IMR-90 (cell line): ENCODE measurements at regions not wholly inside any gene's neighbourhood (a gene's known extent, or its start where the extent isn't known, plus 50 kb on each side); places are given as distances from the start of the nearest gene placed in this dataset.

Experiments used
- ATAC-seq: fragments of 200-7000 bp; cut with Tn5 transposase; 2 replicates; pipeline ENCODE4 v1.9.1; 2020; ENCODE audit warnings: low read depth, mild to moderate bottlenecking, moderate library complexity
- BruUV-seq: library from RNA; stranded (reverse); fragments of 400-500 nt; replicated peaks from 2 replicates; lab custom pipeline; 2021; lab: Mats Ljungman, UMichigan
- CTCF ChIA-PET: fragments of 300-600 bp; formaldehyde crosslinking; extraction: SDS; loops from one replicate; lab custom pipeline; 2021; ENCODE audit warnings: antibody characterized with exemption; lab: Yijun Ruan, JAX
- POLR2A ChIA-PET: fragments of 300-600 bp; sonication (Branson Sonifier 250); formaldehyde crosslinking; loops from one replicate; lab custom pipeline; 2022; ENCODE audit warnings: antibody characterized with exemption; ENCODE audit not compliant: unreplicated experiment; lab: Charles Lee
- DNase-seq: peaks from one replicate; pipeline ENCODE4 v3.0.0; 2013
- H2AFZ ChIP-seq: replicated peaks from 2 replicates; pipeline ENCODE3; 2013; ENCODE audit warnings: low read length, mild to moderate bottlenecking; ENCODE audit not compliant: poor library complexity
- H2AK5ac ChIP-seq: 2 replicates; pipeline ENCODE4 v1.6.1; 2013; ENCODE audit warnings: low read depth, low read length, inconsistent platforms
- H2AK9ac ChIP-seq: replicated peaks from 2 replicates; pipeline ENCODE3; 2013; ENCODE audit warnings: mild to moderate bottlenecking, low read depth, low read length, moderate library complexity; ENCODE audit not compliant: poor library complexity
- H2BK120ac ChIP-seq: 2 replicates; pipeline ENCODE4 v1.6.1; 2013; ENCODE audit warnings: low read depth, low read length, inconsistent platforms
- H2BK15ac ChIP-seq: 3 replicates; pipeline ENCODE4 v1.6.1; 2013; ENCODE audit warnings: low read depth, low read length, inconsistent platforms
- H2BK20ac ChIP-seq: 2 replicates; pipeline ENCODE4 v1.6.1; 2013; ENCODE audit warnings: low read depth, mild to moderate bottlenecking, inconsistent platforms, low read length, moderate library complexity
- H2BK5ac ChIP-seq: 2 replicates; pipeline ENCODE4 v1.6.1; 2013; ENCODE audit warnings: mild to moderate bottlenecking, low read depth, low read length, inconsistent platforms; ENCODE audit not compliant: poor library complexity, severe bottlenecking
- H3K14ac ChIP-seq: replicated peaks from 2 replicates; pipeline ENCODE4 v1.6.1; 2013; ENCODE audit warnings: low read depth, low read length, inconsistent platforms
- H3K18ac ChIP-seq: 2 replicates; pipeline ENCODE4 v1.6.1; 2013; ENCODE audit warnings: low read depth, low read length, control low read depth
- H3K23ac ChIP-seq: 2 replicates; pipeline ENCODE4 v1.6.1; 2013; ENCODE audit warnings: low read depth, low read length, inconsistent platforms
- H3K27ac ChIP-seq: 2 replicates; pipeline ENCODE4 v1.5.1; 2013; ENCODE audit warnings: mild to moderate bottlenecking, control low read depth, low read length; ENCODE audit not compliant: insufficient read depth
- H3K27me3 ChIP-seq: 2 replicates; pipeline ENCODE4 v1.6.1; 2013; ENCODE audit warnings: low read length; ENCODE audit not compliant: control insufficient read depth, insufficient read depth
- H3K36me3 ChIP-seq: 2 replicates; pipeline ENCODE4 v1.6.1; 2013; ENCODE audit warnings: low read length, mixed read lengths; ENCODE audit not compliant: control insufficient read depth, insufficient read depth
- H3K4ac ChIP-seq: 2 replicates; pipeline ENCODE4 v1.6.1; 2013; ENCODE audit warnings: low read depth, low read length, inconsistent platforms
- H3K4me1 ChIP-seq: 2 replicates; pipeline ENCODE4 v1.6.1; 2013; ENCODE audit warnings: low read length, mixed read lengths; ENCODE audit not compliant: control insufficient read depth, insufficient read depth
- H3K4me2 ChIP-seq: 2 replicates; pipeline ENCODE4 v1.6.1; 2013; ENCODE audit warnings: low read depth, mild to moderate bottlenecking, control low read depth, low read length, moderate library complexity
- H3K4me3 ChIP-seq: 2 replicates; pipeline ENCODE4 v1.5.1; 2013; ENCODE audit warnings: low read depth, mild to moderate bottlenecking, control low read depth, low read length, moderate library complexity; ENCODE audit not compliant: insufficient read depth
- H3K56ac ChIP-seq: 2 replicates; pipeline ENCODE4 v1.6.1; 2013; ENCODE audit warnings: low read length, inconsistent platforms; ENCODE audit not compliant: insufficient read depth; ENCODE audit errors: extremely low read depth
- H3K79me1 ChIP-seq, 2 experiments: 2 replicates each; pipeline ENCODE4 v1.6.1; 2013; ENCODE audit warnings: low read length in 2 of 2, inconsistent platforms in 1 of 2, low read depth in 1 of 2
- H3K9ac ChIP-seq: 2 replicates; pipeline ENCODE4 v1.6.1; 2013; ENCODE audit warnings: low read depth, low read length, control low read depth
- H3K9me1 ChIP-seq: 2 replicates; pipeline ENCODE4 v1.6.1; 2013; ENCODE audit warnings: low read length, inconsistent platforms; ENCODE audit not compliant: insufficient read depth
- H3K9me3 ChIP-seq: 2 replicates; pipeline ENCODE4 v1.6.1; 2013; ENCODE audit warnings: low read length; ENCODE audit not compliant: control insufficient read depth, insufficient read depth
- H4K20me1 ChIP-seq: 2 replicates; pipeline ENCODE4 v1.6.1; 2013; ENCODE audit warnings: low read length, inconsistent platforms; ENCODE audit not compliant: insufficient read depth
- H4K5ac ChIP-seq: 2 replicates; pipeline ENCODE4 v1.6.1; 2013; ENCODE audit warnings: mild to moderate bottlenecking, low read depth, low read length, control low read depth
- H4K8ac ChIP-seq, 2 experiments: 2 replicates each; pipeline ENCODE4 v1.6.1; 2013; ENCODE audit warnings: low read depth in 2 of 2, low read length in 2 of 2, control low read depth in 1 of 2, inconsistent platforms in 1 of 2
- H4K91ac ChIP-seq: 2 replicates; pipeline ENCODE4 v1.6.1; 2013; ENCODE audit warnings: low read depth, low read length, inconsistent platforms; ENCODE audit not compliant: insufficient read depth
- BHLHE40 ChIP-seq: fragments of 150-350 bp; IDR thresholded peaks from 2 replicates; pipeline ENCODE4 v1.6.1; 2016; ENCODE audit warnings: mild to moderate bottlenecking, low read depth, low read length
- CEBPB ChIP-seq: IDR thresholded peaks from 2 replicates; pipeline ENCODE4 v1.6.1; 2012; ENCODE audit warnings: low read depth, low read length, improper control_type of control experiment
- CHD1 ChIP-seq: IDR thresholded peaks from 2 replicates; pipeline ENCODE4 v1.6.1; 2012; ENCODE audit warnings: low read depth, low read length, improper control_type of control experiment
- CTCF ChIP-seq: conservative IDR thresholded peaks from 2 replicates; pipeline ENCODE4 v1.5.1; 2012; ENCODE audit warnings: mild to moderate bottlenecking, low read depth, low read length, improper control_type of control experiment
- ELK1 ChIP-seq: fragments of 150-350 bp; IDR thresholded peaks from 2 replicates; pipeline ENCODE4 v1.6.1; 2016; ENCODE audit warnings: low read depth, mild to moderate bottlenecking, low read length, moderate library complexity, borderline replicate concordance
- FOS ChIP-seq: fragments of 150-350 bp; IDR thresholded peaks from 2 replicates; pipeline ENCODE4 v1.6.1; 2016; ENCODE audit warnings: low read depth, low read length
- MAFK ChIP-seq: IDR thresholded peaks from 2 replicates; pipeline ENCODE4 v1.6.1; 2012; ENCODE audit warnings: low read depth, low read length, improper control_type of control experiment
- MAZ ChIP-seq: IDR thresholded peaks from 2 replicates; pipeline ENCODE4 v1.6.1; 2012; ENCODE audit warnings: low read depth, mild to moderate bottlenecking, low read length, improper control_type of control experiment, moderate library complexity, borderline replicate concordance
- MXI1 ChIP-seq: IDR thresholded peaks from 2 replicates; pipeline ENCODE4 v1.6.1; 2012; ENCODE audit warnings: low read depth, mild to moderate bottlenecking, low read length, moderate library complexity, borderline replicate concordance
- NFE2L2 ChIP-seq: fragments of 150-350 bp; IDR thresholded peaks from 2 replicates; pipeline ENCODE4 v1.6.1; 2016; ENCODE audit warnings: low read depth, mild to moderate bottlenecking, low read length
- POLR2A ChIP-seq: IDR thresholded peaks from 2 replicates; pipeline ENCODE4 v1.6.1; 2012; ENCODE audit warnings: mild to moderate bottlenecking, low read depth, low read length
- RAD21 ChIP-seq: IDR thresholded peaks from 2 replicates; pipeline ENCODE4 v1.6.1; 2012; ENCODE audit warnings: low read length, improper control_type of control experiment
- RCOR1 ChIP-seq: IDR thresholded peaks from 2 replicates; pipeline ENCODE4 v1.6.1; 2012; ENCODE audit warnings: mild to moderate bottlenecking, low read length, improper control_type of control experiment; ENCODE audit not compliant: insufficient replicate concordance
- RFX5 ChIP-seq: IDR thresholded peaks from 2 replicates; pipeline ENCODE4 v1.8.0; 2012; ENCODE audit warnings: low read depth, mild to moderate bottlenecking, low read length, moderate library complexity
- SMC3 ChIP-seq: fragments of 150-350 bp; IDR thresholded peaks from 2 replicates; pipeline ENCODE4 v1.6.1; 2016; ENCODE audit warnings: low read depth, mild to moderate bottlenecking, antibody characterized with exemption, low read length, moderate library complexity
- USF2 ChIP-seq: fragments of 150-350 bp; IDR thresholded peaks from 2 replicates; pipeline ENCODE4 v1.6.1; 2017; ENCODE audit warnings: mild to moderate bottlenecking, antibody characterized with exemption, low read length, low read depth
- WGBS, 2 experiments: methylation state at CpG; one replicate each; pipeline versions ENCODE4 v1.1.5 to v1.1.7; 2013; ENCODE audit warnings: missing lambda C conversion rate in 2 of 2; ENCODE audit not compliant: insufficient read length in 1 of 2; ENCODE audit errors: extremely low coverage in 2 of 2; 5-methylcytosine and 5-hydroxymethylcytosine counted together
- dilution Hi-C: fragments of 300-500 bp; cut with HindIII; formaldehyde crosslinking; loops from one replicate; pipeline ENCODE4 v1.14.3; 2018; ENCODE audit warnings: low sequenced_read_pairs; ENCODE audit not compliant: unreplicated experiment
- in situ Hi-C: fragments of 300-500 bp; cut with MboI; formaldehyde crosslinking; loops from 3 replicates; pipeline ENCODE4 v1.14.3; 2019; ENCODE audit warnings: low sequenced_read_pairs, inconsistent platforms, mixed read lengths
- intact Hi-C: fragments of 100-400 bp; cut with micrococcal nuclease; formaldehyde crosslinking; loops from 2 replicates; pipeline ENCODE4 v1.10.0; 2022

- Histone ChIP-seq H2AK9ac (peak overlapping the region; percentile 51), H3K14ac (no peak overlapping the region), H3K4ac (no peak overlapping the region), H3K23ac (no peak overlapping the region), H3K9ac (no peak overlapping the region), H3K4me3 (no peak overlapping the region), H2BK120ac (no peak overlapping the region), H2BK15ac (no peak overlapping the region), H3K9me1 (peaks cover 21% of the 10 kb centered on the region), H2BK20ac (no peak overlapping the region), H4K8ac (no peak overlapping the region), H3K27me3 (no peaks in the 10 kb centered on the region), H4K91ac (no peak overlapping the region), H2AK5ac (no peak overlapping the region), H3K9me3 (no peaks in the 10 kb centered on the region), H3K4me1 (peaks cover 17% of the 10 kb centered on the region), H3K36me3 (no peaks in the 10 kb centered on the region), H4K5ac (no peak overlapping the region), H4K20me1 (no peaks in the 10 kb centered on the region), H3K79me1 (peaks cover 0 to 3% of the 10 kb centered on the region in 2 experiments; a peak in 1 of 4 replicates), H2AFZ (no peak overlapping the region), H3K27ac (no peak overlapping the region), H3K56ac (no peak overlapping the region), H3K18ac (no peak overlapping the region), H3K4me2 (no peak overlapping the region), H2BK5ac (no peak overlapping the region)
- in situ Hi-C loops = no loop called here
- no peak for ATAC-seq
- dilution Hi-C loops = no loop called here
- ChIA-PET POLR2A (no interaction called here), CTCF (interaction anchor here (0.6 kb wide), 1 partner anchor 254 kb away, joined by 3 read pairs; no protein-coding TSS in a partner anchor)
- intact Hi-C loops = no loop called here
- TF ChIP-seq POLR2A (no peak), NFE2L2 (no peak), MAFK (no peak), RAD21 (no peak), MAZ (no peak), CHD1 (no peak), RFX5 (no peak), SMC3 (no peak), MXI1 (no peak), RCOR1 (no peak), CTCF (no peak), BHLHE40 (no peak), FOS (no peak), ELK1 (no peak), USF2 (no peak), CEBPB (no peak)
- BruUV-seq = no TSS peak
- no peak for DNase-seq
- 93% methylated on average over 4 of the region's 7 CpGs; no CpG with 5 or more reads in 1 of the 2 experiments for WGBS, 2 experiments
Observed at GRCh38 chr5:134463176-134463720, 51.6 kb upstream of the CDKN2AIPNL start.
